Heart right ventricle (tissue), 16 donors: ENCODE measurements at regions not wholly inside any gene's neighbourhood (a gene's known extent, or its start where the extent isn't known, plus 50 kb on each side); places are given as distances from the start of the nearest gene placed in this dataset.

ENCODE experiments used
- ATAC-seq, 8 donors: fragments of 200-7000 bp; cut with Tn5 transposase; one replicate each; pipeline ENCODE4 v1.9.1; 2020; ENCODE audit warnings: mild to moderate bottlenecking in 8 of 8, moderate library complexity in 8 of 8, moderate number of reproducible peaks in 1 of 8
- DNase-seq, 2 donors: peaks; one replicate each; pipeline ENCODE4 v3.0.0-alpha.2; 2020
- H3K27ac ChIP-seq, 10 donors: fragments of 200-600 bp; sonication (generic) in 2 of 10; one replicate each; pipeline versions ENCODE4 v1.5.0 to v1.8.0; 2020 to 2022; ENCODE audit warnings: mild to moderate bottlenecking in 3 of 10
- H3K27me3 ChIP-seq, 7 donors: fragments of 200-600 bp; one replicate each; pipeline ENCODE4 v1.8.0; 2021 to 2022; ENCODE audit warnings: mild to moderate bottlenecking in 2 of 7
- H3K36me3 ChIP-seq, 9 donors: fragments of 200-600 bp; sonication (generic) in 1 of 9; one replicate each; pipeline versions ENCODE4 v1.5.0 to v1.8.0; 2020 to 2022; ENCODE audit warnings: mild to moderate bottlenecking in 2 of 9
- H3K4me1 ChIP-seq, 9 donors: fragments of 200-600 bp; sonication (generic) in 1 of 9; one replicate each; pipeline versions ENCODE4 v1.5.0 to v1.8.0; 2020 to 2022; ENCODE audit warnings: mild to moderate bottlenecking in 4 of 9
- H3K4me3 ChIP-seq, 10 donors: fragments of 200-600 bp; sonication (generic) in 2 of 10; one replicate each; pipeline versions ENCODE4 v1.5.0 to v1.8.0; 2020 to 2022; ENCODE audit warnings: mild to moderate bottlenecking in 7 of 10, moderate library complexity in 2 of 10
- H3K9me3 ChIP-seq, 11 donors: fragments of 200-600 bp in 10 of 11; sonication (generic) in 2 of 11; one replicate each; pipeline versions ENCODE4 v1.5.0 to v1.8.0; 2013 to 2022; ENCODE audit warnings: mild to moderate bottlenecking in 2 of 11, control low read depth in 1 of 11, moderate library complexity in 1 of 11
- CTCF ChIP-seq, 9 donors: fragments of 200-600 bp; sonication (generic) in 2 of 9; IDR thresholded peaks; one replicate each; pipeline versions ENCODE4 v1.5.0 to v1.8.0; 2021 to 2022; ENCODE audit warnings: antibody characterized with exemption in 9 of 9, mild to moderate bottlenecking in 5 of 9, moderate library complexity in 1 of 9
- WGBS, 2 donors: extraction: QIAGEN DNeasy Blood & Tissue Kit; methylation state at CpG; one replicate each; pipeline ENCODE4 v1.1.7; 2013; ENCODE audit warnings: inconsistent platforms in 1 of 2; 5-methylcytosine and 5-hydroxymethylcytosine counted together
- intact Hi-C, 10 donors: fragments of 100-400 bp; cut with DNase I; formaldehyde crosslinking; loops; one replicate each; pipeline versions ENCODE4 v1.11.1 to v1.14.2; 2022
- donor health status: Arrhythmogenic right ventricular cardiomyopathy.
- donor health status: ischemic (EF 13 %, LVEDD 7.1; RV severe dilation, severe dysfunction).
- donor health status: healthy with polysubstance abuse.
- donor health status: DM: no; HTN: yes; CAD: no.
- donor health status: DM: no; HTN: no; CAD: no.
- donor health status: ischemic (EF 25% LVEDD 6.9; RV normal size, moderate dysfunction).
- donor health status: ischemic (EF 25% LVEDD 5.7; RV mildly dilated, moderate dysfunction).
- donor health status: healthy.
- donor health status: DM: yes; HTN: yes; CAD: no.
- donor health status: Ischemic cardiomyopathy.
- donor health status: ischemic (EF 35%, LVEDD 5.7; RV mildly dilated, moderate dysfunction).
- donor health status: nonischemic (EF 11% LVEDD 7.7; RV severe dilation, severe dysfunction).
- donor health status: DM: yes; HTN: yes; CAD: no.
- donor health status: PGD.
- donor health status: ischemic (EF 29% LVEDD 5.4; RV normal size, mild dysfunction).
- donor health status: nonischemic (EF 23%, LVEDD 6.1; RV moderate dilation, normal function).

- ATAC-seq (no peak), DNase-seq (no peak)
- Histone ChIP-seq H3K27me3 (no peaks in the 10 kb centered on the region), H3K4me3 (no peak overlapping the region), H3K36me3 (no peaks in the 10 kb centered on the region), H3K27ac (no peak overlapping the region), H3K9me3 (no peaks in the 10 kb centered on the region), H3K4me1 (no peaks in the 10 kb centered on the region)
- no peak for TF ChIP-seq CTCF (IDR thresholded peaks at IDR 0.05)
- intact Hi-C loops = no loop called here
These were observed 119.2 kb upstream of the CNTN1 start for GRCh38 chr12:40573024-40573423.

GRCh38 chr12:40575987-40576386, 116.3 kb upstream of the CNTN1 start:
- Histone ChIP-seq H3K4me1 (no peaks in the 10 kb centered on the region), H3K27ac (no peak overlapping the region), H3K4me3 (no peak overlapping the region), H3K27me3 (no peaks in the 10 kb centered on the region), H3K9me3 (peaks cover 0 to 14% (median 0%) of the 10 kb centered on the region in 11 donors), H3K36me3 (no peaks in the 10 kb centered on the region)
- no peak for ATAC-seq
- intact Hi-C loops = no loop called here
- DNase-seq = no peak
- TF ChIP-seq CTCF (IDR thresholded peaks at IDR 0.05) = no peak

- no peak for ATAC-seq
- Histone ChIP-seq H3K4me1 (no peaks in the 10 kb centered on the region), H3K4me3 (no peak overlapping the region), H3K27me3 (no peaks in the 10 kb centered on the region), H3K9me3 (peaks cover 0 to 26% (median 0%) of the 10 kb centered on the region in 11 donors), H3K27ac (no peak overlapping the region), H3K36me3 (no peaks in the 10 kb centered on the region)
- TF ChIP-seq CTCF (IDR thresholded peaks at IDR 0.05) = no peak
- 63 to 73% methylated on average over 1 of the region's 1 CpG for WGBS, 2 donors
- intact Hi-C loops = no loop called here
- DNase-seq = no peak
These were observed 114.4 kb upstream of the CNTN1 start for GRCh38 chr12:40577834-40578233.

- peaks cover 0 to 26% (median 0%) of the 10 kb centered on the region in 11 donors for H3K9me3 ChIP-seq
- intact Hi-C loops = no loop called here
- no peak for TF ChIP-seq CTCF (IDR thresholded peaks at IDR 0.05)
- H3K27me3 ChIP-seq = no peaks in the 10 kb centered on the region
- H3K4me3 ChIP-seq = no peak overlapping the region
- 80 to 83% methylated on average over 1 of the region's 1 CpG for WGBS, 2 donors
- DNase-seq (no peak), ATAC-seq (no peak)
- H3K27ac ChIP-seq = no peak overlapping the region
- H3K36me3 ChIP-seq = no peaks in the 10 kb centered on the region
- H3K4me1 ChIP-seq = no peaks in the 10 kb centered on the region
These were observed 112.6 kb upstream of the CNTN1 start for GRCh38 chr12:40579687-40580086.

GRCh38 chr12:40580346-40580745, 111.9 kb upstream of the CNTN1 start:
- ATAC-seq = no peak
- Histone ChIP-seq H3K4me1 (no peaks in the 10 kb centered on the region), H3K27ac (no peak overlapping the region), H3K9me3 (peaks cover 0 to 26% (median 0%) of the 10 kb centered on the region in 11 donors), H3K36me3 (no peaks in the 10 kb centered on the region), H3K27me3 (no peaks in the 10 kb centered on the region), H3K4me3 (no peak overlapping the region)
- no peak for DNase-seq
- intact Hi-C loops = no loop called here
- 91 to 93% methylated on average over 2 of the region's 2 CpGs for WGBS, 2 donors
- no peak for TF ChIP-seq CTCF (IDR thresholded peaks at IDR 0.05)
